HG03469 (cell line): ENCODE measurements at regions not wholly inside any gene's neighbourhood (a gene's known extent, or its start where the extent isn't known, plus 50 kb on each side); places are given as distances from the start of the nearest gene placed in this dataset.

Experiments
- ATAC-seq: cut with Tn5 transposase; IDR thresholded peaks from one replicate; pipeline ENCODE4 v1.9.1; 2021; ENCODE audit warnings: mild to moderate bottlenecking, moderate library complexity, moderate number of reproducible peaks; ENCODE audit not compliant: unreplicated experiment

GRCh38 chr2:15803543-15804245, 136.7 kb upstream of the MYCN start:
- no peak for ATAC-seq

GRCh38 chr2:15804246-15804619, 136.1 kb upstream of the MYCN start:
- ATAC-seq: no peak

GRCh38 chr2:15804691-15805090, 135.7 kb upstream of the MYCN start:
- no peak for ATAC-seq

GRCh38 chr2:15805206-15805605, 135.1 kb upstream of the MYCN start:
- no peak for ATAC-seq

GRCh38 chr2:15805772-15806171, 134.6 kb upstream of the MYCN start:
- no peak for ATAC-seq

GRCh38 chr2:15806801-15807417, 133.4 kb upstream of the MYCN start:
- no peak for ATAC-seq

GRCh38 chr2:15807418-15808203, 132.7 kb upstream of the MYCN start:
- ATAC-seq: no peak

GRCh38 chr2:15808204-15808910, 132.0 kb upstream of the MYCN start:
- ATAC-seq: no peak

- ATAC-seq: no peak
These were observed 131.4 kb upstream of the MYCN start for GRCh38 chr2:15808944-15809343.

- no peak for ATAC-seq
These were observed 130.9 kb upstream of the MYCN start for GRCh38 chr2:15809404-15809803.

GRCh38 chr2:15810477-15811150, 129.7 kb upstream of the MYCN start:
- no peak for ATAC-seq

- no peak for ATAC-seq
These were observed 129.0 kb upstream of the MYCN start for GRCh38 chr2:15811367-15811766.

GRCh38 chr2:15812187-15812780, 128.1 kb upstream of the MYCN start:
- ATAC-seq: no peak

GRCh38 chr2:15813481-15814266, 126.7 kb upstream of the MYCN start:
- ATAC-seq: no peak

GRCh38 chr2:15814403-15814802, 125.9 kb upstream of the MYCN start:
- no peak for ATAC-seq

- no peak for ATAC-seq
These were observed 125.4 kb upstream of the MYCN start for GRCh38 chr2:15814946-15815345.

- no peak for ATAC-seq
These were observed 124.1 kb upstream of the MYCN start for GRCh38 chr2:15816226-15816625.

GRCh38 chr2:15816674-15817406, 123.5 kb upstream of the MYCN start:
- ATAC-seq: no peak

GRCh38 chr2:15817748-15818147, 122.6 kb upstream of the MYCN start:
- no peak for ATAC-seq
